ENCODE measurements at regions not wholly inside any gene's neighbourhood (a gene's known extent, or its start where the extent isn't known, plus 50 kb on each side); places are given as distances from the start of the nearest gene placed in this dataset.

GRCh38 chr12:28057856-28058615 lies 85.5 kb upstream of the PTHLH start:
- TF ChIP-seq, protein P1, sequence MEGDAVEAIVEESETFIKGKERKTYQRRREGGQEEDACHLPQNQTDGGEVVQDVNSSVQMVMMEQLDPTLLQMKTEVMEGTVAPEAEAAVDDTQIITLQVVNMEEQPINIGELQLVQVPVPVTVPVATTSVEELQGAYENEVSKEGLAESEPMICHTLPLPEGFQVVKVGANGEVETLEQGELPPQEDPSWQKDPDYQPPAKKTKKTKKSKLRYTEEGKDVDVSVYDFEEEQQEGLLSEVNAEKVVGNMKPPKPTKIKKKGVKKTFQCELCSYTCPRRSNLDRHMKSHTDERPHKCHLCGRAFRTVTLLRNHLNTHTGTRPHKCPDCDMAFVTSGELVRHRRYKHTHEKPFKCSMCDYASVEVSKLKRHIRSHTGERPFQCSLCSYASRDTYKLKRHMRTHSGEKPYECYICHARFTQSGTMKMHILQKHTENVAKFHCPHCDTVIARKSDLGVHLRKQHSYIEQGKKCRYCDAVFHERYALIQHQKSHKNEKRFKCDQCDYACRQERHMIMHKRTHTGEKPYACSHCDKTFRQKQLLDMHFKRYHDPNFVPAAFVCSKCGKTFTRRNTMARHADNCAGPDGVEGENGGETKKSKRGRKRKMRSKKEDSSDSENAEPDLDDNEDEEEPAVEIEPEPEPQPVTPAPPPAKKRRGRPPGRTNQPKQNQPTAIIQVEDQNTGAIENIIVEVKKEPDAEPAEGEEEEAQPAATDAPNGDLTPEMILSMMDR (IDR thresholded peaks at IDR 0.05; ENCODE audit: low read depth, low read length, missing input control): no peak
- TF ChIP-seq, protein P2, sequence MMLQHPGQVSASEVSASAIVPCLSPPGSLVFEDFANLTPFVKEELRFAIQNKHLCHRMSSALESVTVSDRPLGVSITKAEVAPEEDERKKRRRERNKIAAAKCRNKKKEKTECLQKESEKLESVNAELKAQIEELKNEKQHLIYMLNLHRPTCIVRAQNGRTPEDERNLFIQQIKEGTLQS (IDR thresholded peaks at IDR 0.05): no peak
- TF ChIP-seq TAF1 (conservative IDR thresholded peaks at IDR 0.05) (no peak), JUND (IDR thresholded peaks at IDR 0.05) (no peak), YY1 (IDR thresholded peaks at IDR 0.05) (no peak), REST (IDR thresholded peaks at IDR 0.05) (no peak), MAX (IDR thresholded peaks at IDR 0.05) (no peak), ZBTB33 (IDR thresholded peaks at IDR 0.05) (no peak), RAD21 (IDR thresholded peaks at IDR 0.05) (no peak), HNF4A (conservative IDR thresholded peaks at IDR 0.05) (no peak)

Data from liver (tissue), 3 donors.